Suprapubic skin (tissue), 4 donors: ENCODE measurements at regions not wholly inside any gene's neighbourhood (a gene's known extent, or its start where the extent isn't known, plus 50 kb on each side); places are given as distances from the start of the nearest gene placed in this dataset.

ENCODE experiments used
- EP300 ChIP-seq: sonication (generic); formaldehyde crosslinking; IDR thresholded peaks from one replicate; pipeline ENCODE4 v1.6.1; 2017; ENCODE audit warnings: antibody characterized with exemption
- POLR2AphosphoS5 ChIP-seq, 3 donors: sonication (generic); formaldehyde crosslinking; IDR thresholded peaks; one replicate each; pipeline ENCODE4 v1.6.1; 2017; ENCODE audit warnings: antibody characterized with exemption in 3 of 3
- TF ChIP-seq, protein P1 (sequence below), 2 donors: fragments of 200-600 bp in 1 of 2; fragments of 450-650 bp in 1 of 2; sonication (generic) in 1 of 2; IDR thresholded peaks; one replicate each; pipeline ENCODE4 v1.5.1; 2016 to 2019; ENCODE audit warnings: antibody characterized with exemption in 2 of 2, mild to moderate bottlenecking in 1 of 2, moderate library complexity in 1 of 2

DNA sequence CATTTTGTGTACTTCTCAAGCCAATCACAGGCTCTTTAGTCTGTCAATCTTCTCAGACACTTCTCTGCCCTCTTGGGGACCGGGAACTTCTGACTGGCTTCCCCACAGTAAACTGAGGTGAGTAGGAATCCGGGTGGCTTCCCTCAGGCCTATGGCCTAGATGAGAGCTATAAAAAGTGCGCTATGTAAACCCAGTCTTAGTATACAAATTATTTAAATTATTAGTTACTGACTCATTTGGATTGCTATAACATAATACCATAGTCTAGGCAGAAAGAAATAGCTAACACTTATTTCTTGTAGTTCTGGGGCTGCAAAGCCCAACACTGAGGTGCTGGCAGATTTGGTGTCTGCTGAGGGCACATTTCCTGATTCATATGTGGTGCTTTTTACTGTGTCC is 109.2 kb upstream of the MCHR2 start:
- TF ChIP-seq POLR2AphosphoS5 (IDR thresholded peaks at IDR 0.05) (no peak), EP300 (no peak)
- TF ChIP-seq, protein P1, sequence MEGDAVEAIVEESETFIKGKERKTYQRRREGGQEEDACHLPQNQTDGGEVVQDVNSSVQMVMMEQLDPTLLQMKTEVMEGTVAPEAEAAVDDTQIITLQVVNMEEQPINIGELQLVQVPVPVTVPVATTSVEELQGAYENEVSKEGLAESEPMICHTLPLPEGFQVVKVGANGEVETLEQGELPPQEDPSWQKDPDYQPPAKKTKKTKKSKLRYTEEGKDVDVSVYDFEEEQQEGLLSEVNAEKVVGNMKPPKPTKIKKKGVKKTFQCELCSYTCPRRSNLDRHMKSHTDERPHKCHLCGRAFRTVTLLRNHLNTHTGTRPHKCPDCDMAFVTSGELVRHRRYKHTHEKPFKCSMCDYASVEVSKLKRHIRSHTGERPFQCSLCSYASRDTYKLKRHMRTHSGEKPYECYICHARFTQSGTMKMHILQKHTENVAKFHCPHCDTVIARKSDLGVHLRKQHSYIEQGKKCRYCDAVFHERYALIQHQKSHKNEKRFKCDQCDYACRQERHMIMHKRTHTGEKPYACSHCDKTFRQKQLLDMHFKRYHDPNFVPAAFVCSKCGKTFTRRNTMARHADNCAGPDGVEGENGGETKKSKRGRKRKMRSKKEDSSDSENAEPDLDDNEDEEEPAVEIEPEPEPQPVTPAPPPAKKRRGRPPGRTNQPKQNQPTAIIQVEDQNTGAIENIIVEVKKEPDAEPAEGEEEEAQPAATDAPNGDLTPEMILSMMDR (IDR thresholded peaks at IDR 0.05), result no peak
